HT-29 (cell line): ENCODE measurements at regions not wholly inside any gene's neighbourhood (a gene's known extent, or its start where the extent isn't known, plus 50 kb on each side); places are given as distances from the start of the nearest gene placed in this dataset.
A peak's percentile ranks its signal among the peaks of the same experiment; 100 is the strongest.
"Not testable (repeated sequence)": the region's sequence is repeated elsewhere in the genome, so short reads cannot be mapped to it uniquely, and the experiment has no call there.

ENCODE experiments used
- DNase-seq: peaks from one replicate; pipeline ENCODE4 v3.0.0-alpha.2; 2015; ENCODE audit warnings: low spot score

GRCh38 chr10:46645110-46645509, 66.2 kb downstream of the SYT15 start:
- not testable (repeated sequence) for DNase-seq

DNA sequence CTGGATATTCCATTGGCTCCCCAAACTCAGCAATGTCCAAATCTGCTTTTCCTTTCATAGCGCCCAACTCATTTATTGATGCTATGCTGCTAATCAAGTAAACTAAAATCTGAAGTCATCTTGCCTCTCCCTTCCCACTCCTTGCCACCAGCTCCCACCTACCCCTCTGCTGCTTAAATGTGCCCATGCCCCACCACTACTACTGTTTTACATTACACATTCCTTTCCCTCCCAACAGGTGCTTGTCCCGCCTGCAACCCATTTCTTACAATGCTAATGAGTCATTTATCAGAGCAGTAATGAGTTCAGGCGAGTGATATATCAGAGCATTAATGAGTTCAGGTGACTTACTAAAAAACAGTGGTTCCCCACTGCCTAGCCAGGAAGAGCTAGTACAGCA, 67.2 kb downstream of the SYT15 start:
- DNase-seq, result not testable (repeated sequence)

DNA sequence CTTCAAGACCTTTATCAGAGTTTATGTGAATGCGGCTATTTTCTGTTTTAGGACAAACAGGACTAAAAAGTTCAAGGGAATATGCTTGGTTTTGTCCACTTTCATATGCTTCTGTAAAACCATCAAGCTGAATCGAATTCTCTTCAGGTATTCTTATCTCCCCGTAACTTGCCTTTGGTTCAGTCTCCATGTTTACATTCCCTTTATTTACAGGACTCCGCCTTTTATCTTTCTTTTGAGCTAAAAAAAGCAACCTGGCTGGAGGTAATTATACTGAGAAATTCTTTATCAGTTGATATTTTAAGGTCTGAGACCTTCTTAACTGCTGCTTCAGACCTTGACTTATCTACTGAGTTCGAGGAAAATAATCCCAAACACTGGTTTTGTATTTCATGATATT, 72.0 kb downstream of the SYT15 start:
- not testable (repeated sequence) for DNase-seq

DNA sequence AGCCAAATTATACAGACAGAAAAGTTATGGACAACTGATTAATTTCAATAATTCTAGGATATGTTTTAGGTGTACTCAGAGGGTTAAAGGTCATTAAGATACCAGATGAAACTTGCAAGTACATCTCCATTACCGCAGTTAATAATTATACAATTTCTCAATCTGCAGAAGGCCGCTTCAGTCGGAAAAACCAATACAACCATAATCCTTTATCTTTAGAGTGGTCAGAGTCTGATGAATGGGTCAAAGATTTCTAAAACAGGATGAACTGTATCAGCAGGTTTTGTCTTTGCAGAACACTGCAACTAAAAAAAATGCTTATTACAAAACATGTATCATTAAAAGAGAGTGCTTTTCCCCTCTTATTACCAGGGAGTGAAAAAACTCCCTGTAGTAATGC, 78.5 kb downstream of the SYT15 start:
- not testable (repeated sequence) for DNase-seq

DNA sequence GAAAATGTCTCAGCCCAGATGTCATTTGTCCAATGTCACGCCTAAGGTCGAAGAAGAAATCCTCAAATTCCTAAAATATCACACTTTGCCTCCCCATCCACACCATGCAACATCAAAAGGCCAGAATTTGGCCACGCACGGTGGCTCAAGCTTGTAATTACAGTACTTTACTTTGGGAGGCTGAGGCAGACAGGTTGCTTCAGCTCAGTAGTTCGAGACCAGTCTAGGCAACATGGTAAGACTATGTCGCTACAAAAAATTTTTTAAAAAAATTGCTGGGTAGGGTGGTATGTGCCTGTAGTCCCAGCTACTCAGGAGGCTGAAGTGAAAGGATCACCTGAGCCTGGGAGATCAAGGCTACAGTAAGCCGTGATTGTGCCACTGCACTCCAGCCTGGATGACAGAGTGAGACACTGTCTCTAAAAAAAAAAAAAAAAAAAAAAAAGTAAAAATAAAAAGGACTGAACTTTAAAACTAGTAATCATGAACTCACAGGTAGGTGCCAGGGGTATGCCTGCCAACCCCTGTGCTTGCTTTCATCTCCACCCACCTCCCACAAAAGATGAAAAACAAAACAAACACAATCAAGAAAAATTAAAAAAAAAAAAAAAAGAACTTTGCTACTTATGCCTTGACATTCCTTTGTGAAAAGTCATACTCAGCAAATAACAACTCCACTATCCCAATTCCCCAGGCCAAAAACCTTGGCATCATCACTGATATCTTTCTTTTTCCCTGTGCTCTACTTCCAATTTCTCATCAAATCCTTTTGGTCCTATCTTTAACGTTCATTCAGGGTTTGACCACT, 81.3 kb downstream of the SYT15 start:
- not testable (repeated sequence) for DNase-seq

GRCh38 chr10:46660835-46661164, 81.9 kb downstream of the SYT15 start:
- not testable (repeated sequence) for DNase-seq

GRCh38 chr10:46665536-46665935, 86.6 kb downstream of the SYT15 start:
- DNase-seq, result not testable (repeated sequence)

DNA sequence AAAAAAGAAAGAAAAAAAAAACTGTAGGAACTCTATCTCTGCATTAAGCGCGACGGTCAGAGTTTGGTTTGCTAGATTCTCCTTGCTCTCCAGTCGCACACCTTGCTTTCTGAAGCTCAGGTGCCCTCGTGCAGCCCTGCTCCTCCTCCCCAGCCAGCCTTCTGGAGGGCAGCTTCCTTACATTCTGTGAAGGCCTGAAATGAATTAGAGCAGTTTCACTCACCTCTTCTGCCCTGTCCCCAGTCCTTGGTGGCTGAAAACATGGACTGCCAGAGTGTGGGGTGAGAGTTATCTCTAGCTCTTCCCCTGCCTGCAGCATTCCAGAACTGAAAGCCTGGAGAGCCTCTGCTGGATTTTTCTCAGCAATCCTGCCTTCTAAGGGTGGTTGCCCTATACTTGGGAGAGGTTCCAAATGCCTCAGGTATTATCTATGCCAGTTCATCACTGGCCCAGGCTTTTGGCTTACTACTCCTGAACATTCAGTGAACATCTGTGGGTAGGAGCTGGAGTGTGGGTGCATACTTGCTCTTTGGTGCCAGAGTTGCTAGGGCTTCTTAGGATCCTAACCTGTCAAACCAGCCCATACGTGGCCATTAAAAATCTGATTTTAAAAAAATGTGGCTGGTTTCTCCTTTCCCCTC, 89.5 kb downstream of the SYT15 start:
- DNase-seq, result not testable (repeated sequence)

DNA sequence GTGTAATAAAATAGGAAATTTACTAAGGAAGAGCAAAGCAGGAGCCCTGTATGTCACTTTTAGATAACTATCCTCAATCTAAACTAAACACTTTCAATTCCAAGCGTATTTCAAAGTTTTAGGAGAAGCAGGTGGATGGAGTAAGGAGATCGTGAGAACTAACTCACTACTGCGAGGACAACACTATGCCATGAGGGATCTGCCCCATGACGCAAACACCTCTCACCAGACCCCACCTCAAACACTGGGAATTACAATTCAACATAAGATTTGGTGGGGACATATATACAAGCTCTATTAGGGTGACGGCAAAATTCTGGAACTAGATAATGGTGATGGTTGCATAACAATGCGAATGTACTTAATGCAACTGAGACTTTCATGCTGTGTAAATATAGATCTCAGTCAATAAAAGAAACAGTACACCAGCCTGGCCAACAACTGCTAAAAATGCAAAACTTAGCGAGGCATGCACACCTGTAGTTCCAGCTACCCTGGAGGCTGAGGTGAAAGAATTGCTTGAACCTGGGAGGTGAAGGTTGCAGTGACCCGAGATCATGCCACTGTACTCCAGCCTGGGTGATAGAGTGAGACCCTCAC, 99.0 kb downstream of the SYT15 start:
- DNase-seq, result not testable (repeated sequence)

DNA sequence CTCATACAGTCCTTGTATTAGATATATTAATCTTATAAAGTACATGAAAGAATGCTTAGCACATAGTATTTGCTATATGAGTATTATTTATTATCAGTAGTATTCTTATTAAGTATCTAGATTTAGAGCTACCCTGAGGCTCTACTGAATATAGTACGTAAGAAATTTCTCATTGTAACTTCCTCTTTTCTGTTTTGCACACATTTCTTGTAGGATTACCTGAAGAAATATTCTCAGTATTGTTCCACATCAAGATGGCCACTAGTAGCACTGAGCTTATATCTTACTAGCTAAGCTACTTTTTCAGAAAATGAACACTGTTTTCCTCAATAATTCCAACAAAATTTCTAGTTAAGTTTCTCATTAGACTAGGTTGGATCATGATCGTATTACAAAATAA, 112.5 kb downstream of the SYT15 start:
- DNase-seq, result not testable (repeated sequence)

DNA sequence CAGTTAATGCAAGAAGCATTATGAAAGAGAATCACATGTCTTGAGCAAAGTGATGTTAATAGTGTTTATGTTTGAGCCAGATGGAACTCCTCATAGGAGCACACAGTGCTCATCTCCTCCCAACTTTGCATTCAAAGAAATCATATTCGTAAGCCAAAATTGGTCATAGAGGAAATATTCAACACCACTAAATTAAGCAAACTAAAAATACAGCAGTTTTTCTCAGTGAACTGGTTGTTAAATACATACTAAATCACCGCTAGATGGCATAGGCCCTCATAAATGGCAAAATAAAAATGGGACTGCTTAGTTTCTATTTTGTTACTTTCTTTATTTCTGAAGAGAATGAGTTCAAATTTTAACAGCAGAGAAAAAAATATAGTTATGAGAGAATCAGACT, 114.3 kb downstream of the SYT15 start:
- DNase-seq, result not testable (repeated sequence)

DNA sequence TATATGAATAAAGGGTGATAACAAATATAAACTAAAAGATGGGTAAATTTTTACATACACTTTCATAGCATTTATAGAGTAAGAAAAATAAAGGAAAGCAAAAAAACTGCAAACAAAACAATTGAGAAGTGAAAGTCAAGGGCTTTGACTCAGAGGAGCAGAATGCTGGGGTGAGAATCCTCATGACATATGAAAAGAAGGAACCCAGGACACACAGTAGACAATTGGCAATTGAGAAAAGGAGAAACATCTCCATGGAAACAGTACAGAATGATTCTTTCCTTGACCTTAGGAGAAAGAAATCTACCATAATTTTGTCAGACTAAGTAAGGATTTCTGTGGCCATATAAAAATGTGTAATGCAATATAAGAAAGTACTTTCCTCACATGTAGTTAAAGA, 138.3 kb downstream of the SYT15 start:
- DNase-seq, result not testable (repeated sequence)

DNA sequence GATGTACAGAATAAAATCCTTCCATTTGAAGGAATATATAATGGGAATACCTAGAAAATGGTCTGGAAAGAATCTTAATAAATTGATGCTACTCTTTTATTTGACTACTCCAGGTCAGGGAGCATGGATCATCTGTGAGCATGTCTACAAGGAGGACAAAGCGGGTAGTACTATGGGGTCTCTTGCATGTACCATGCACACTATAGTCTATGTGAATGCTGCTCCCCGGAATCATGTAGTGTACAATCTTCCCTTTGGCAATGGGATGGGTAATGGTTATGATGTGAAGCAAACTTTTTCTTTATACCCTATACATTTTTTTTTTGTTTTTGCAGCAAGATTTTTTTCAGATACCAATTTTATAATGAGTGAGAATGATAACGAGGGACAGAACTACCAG, 139.1 kb downstream of the SYT15 start:
- DNase-seq, result not testable (repeated sequence)

DNA sequence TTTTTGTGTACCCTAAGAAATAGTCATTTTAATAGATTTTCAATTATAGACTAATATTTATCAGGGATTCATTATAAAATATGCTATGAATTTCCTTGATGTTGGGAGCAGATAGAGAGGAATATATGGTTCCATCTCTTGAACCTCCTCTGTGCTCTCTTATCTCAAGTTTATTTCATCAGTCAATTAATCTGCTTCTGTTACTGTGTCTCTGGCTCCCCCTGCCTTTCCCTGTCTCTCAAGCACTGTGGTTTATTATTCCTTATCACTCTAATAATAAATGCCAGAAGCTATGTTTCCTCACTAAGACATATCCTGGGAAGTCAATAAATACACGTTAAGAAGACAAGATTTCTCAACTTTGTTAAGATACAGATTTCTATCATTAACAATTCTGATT, 141.5 kb downstream of the SYT15 start:
- DNase-seq, result peak; percentile 29

DNA sequence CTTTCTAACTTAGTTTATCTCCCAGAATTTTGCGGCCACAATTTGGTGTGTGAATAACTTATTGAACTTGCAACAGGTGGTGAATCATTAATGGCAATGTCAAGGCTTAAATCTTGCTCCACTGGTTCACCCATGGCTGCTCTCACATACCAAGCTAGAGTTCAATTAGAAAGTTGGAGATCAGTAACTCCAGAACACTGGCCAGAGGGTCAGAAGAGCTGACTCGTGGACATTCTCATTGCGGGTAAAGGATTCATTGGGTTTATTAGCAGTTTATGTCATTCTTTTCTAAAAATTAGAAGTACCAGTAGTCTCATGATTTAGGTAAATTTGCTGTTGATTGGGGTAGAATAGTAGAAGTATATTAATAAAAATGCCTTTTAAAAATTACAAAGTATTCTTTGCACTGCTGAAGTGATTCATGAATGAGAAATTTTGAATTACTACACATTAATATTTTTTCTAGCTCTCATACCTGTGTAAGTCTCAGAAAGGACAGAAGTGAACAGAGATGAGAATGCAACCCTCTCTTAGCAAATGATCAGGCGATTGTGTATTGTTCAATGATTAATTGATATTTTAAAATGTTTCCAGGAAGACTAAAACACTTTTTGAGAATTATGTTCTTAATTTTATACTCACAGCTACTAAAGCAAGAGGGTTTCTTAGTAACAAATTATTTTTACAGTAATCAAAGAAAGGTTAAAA, 142.0 kb downstream of the SYT15 start:
- peak; percentile 0 for DNase-seq

DNA sequence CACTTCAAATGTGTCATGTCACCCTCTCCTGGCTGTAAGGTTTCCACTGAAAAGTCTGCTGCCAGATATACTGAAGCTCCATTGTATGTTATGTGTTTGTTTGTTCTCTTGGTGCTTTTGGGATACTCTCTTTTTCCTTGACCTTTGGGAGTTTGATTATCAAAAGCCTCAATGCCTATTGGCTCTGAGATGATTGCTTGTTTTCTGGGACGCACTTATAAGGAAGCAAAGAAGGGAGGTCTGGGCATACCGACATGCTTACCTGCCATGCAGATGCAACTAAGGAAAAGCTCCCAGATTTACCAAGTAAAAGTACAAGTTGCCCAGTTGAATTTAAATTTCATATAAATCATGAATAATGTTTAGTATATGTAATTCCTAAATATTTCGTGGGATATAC, 145.3 kb downstream of the SYT15 start:
- DNase-seq, result not testable (repeated sequence)

DNA sequence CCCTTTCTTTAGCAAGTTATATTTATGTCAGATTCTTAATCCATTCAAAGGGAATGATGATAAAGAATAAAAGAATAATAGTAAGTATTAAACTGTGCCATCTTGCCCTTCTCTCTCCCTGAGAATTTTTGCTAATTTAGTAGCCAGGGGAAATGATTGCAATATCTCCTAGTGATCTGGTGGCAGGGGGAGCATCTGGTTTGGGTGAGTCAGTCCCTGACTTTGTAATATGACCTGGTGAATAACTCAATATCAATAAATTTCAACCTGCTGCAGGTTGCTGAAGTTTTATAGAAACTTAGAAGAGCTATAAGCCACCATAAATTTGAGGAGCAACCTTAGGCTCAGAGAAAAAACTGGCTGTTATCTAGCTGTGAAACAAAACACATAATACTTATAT, 149.4 kb downstream of the SYT15 start:
- not testable (repeated sequence) for DNase-seq

DNA sequence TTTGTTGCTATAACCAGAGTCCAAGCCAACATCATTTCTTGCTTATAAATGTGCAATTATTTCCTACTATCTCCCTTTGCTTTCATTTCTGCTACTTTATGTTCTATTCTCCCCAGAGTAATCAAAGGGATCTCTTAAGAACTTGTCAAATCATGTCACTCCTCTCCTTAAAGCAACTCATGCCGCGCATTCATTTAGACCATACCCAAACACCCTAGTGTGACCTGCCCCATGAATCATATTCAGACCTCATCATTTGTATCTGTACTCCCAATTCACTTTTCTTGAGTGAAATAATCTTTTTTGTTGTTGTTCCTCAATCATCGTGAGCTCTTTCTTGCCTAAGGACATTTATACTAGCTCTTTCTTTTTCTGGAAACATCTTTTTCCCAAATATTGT, 151.8 kb downstream of the SYT15 start:
- not testable (repeated sequence) for DNase-seq

- not testable (repeated sequence) for DNase-seq
Observed at GRCh38 chr10:46733635-46734261, 154.8 kb downstream of the SYT15 start.

DNA sequence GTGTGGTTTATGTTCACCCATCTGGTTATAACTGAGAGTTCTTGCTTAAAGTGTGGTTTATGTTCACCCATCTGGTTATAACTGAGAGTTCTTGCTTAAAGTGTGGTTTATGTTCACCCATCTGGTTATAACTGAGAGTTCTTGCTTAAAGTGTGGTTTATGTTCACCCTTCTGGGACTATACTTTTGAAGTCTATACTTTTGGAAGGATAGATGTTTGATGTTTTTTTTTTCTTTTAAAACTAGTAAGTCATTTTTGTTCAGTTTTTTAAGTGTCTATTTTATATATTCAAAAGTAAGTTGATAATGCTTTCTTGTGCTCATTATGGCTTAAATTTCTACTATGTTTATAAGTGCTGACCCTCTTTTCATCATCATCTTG, 155.3 kb downstream of the SYT15 start:
- not testable (repeated sequence) for DNase-seq

DNA sequence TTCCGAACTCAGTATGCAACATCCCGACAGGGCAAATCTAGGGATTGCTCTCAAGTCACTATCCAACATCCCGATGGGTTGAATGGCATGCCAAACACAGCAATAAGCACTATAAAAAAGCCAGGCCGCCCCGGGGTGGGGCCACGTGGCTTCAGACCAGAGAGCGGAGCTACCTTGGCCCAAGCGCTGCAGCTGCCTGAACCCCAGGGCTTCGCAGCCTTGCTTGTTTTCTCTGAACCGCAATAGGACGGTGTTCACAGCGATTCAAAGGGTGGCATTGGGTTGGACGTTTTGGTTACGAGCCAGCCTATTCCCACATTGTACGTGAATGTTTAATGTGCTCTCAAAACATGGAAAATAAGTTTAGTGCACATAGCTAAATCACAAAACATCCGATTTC, 161.0 kb downstream of the SYT15 start:
- DNase-seq, result not testable (repeated sequence)

DNA sequence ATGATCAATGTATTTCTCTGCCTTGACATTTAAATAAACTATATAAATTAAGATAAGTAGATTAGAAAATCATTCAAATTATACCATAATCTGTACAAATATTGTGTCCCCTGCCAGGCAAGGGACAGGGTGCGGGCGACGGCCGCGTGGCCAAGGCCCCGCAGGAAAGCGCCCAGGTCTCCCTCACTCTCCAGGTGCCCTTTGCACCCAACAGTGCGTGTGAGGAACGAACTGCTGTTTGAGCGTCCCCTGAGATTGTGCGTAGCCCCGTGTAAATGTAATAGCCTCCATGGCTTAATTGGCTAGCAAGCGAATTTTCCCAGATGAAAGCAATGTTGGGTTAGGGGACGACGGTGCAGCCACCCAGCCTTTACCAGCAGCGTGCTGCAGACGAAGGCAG, 161.4 kb downstream of the SYT15 start:
- not testable (repeated sequence) for DNase-seq
